ENCODE measurements at regions not wholly inside any gene's neighbourhood (a gene's known extent, or its start where the extent isn't known, plus 50 kb on each side); places are given as distances from the start of the nearest gene placed in this dataset.

DNA sequence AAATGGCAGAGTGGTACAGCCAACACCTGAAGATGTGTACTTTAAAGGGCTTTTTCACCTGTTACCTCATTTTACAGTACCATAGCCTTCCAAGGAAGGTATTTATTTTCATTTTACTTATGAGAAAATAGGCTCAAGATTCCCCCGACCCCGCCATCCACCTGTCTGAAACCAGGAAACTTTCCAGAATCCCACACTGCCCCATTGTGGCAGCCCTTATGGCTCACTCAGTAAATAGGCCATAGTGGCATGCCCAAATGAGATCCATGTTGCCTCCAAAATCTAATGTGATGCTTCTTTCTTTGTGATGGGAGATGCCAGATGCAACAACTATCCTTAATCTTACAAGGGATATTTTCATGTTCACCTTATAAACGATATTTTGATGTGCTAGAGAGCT is 97.8 kb downstream of the EBNA1BP2 start:
- TF ChIP-seq, protein P1, sequence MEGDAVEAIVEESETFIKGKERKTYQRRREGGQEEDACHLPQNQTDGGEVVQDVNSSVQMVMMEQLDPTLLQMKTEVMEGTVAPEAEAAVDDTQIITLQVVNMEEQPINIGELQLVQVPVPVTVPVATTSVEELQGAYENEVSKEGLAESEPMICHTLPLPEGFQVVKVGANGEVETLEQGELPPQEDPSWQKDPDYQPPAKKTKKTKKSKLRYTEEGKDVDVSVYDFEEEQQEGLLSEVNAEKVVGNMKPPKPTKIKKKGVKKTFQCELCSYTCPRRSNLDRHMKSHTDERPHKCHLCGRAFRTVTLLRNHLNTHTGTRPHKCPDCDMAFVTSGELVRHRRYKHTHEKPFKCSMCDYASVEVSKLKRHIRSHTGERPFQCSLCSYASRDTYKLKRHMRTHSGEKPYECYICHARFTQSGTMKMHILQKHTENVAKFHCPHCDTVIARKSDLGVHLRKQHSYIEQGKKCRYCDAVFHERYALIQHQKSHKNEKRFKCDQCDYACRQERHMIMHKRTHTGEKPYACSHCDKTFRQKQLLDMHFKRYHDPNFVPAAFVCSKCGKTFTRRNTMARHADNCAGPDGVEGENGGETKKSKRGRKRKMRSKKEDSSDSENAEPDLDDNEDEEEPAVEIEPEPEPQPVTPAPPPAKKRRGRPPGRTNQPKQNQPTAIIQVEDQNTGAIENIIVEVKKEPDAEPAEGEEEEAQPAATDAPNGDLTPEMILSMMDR (IDR thresholded peaks at IDR 0.05): no peak
- TF ChIP-seq POLR2A (IDR thresholded peaks at IDR 0.05): no peak

Measured in gastroesophageal sphincter (tissue), 3 donors.